Activated CD8-positive, alpha-beta memory T cell treated with anti-CD3 and anti-CD28 coated beads, Interleukin-2, amount 50 U/mL, for 4 hours (primary cell): ENCODE measurements at regions not wholly inside any gene's neighbourhood (a gene's known extent, or its start where the extent isn't known, plus 50 kb on each side); places are given as distances from the start of the nearest gene placed in this dataset.

ENCODE experiments used
- DNase-seq: peaks from one replicate; pipeline ENCODE4 v3.0.0-alpha.2; 2020

DNA sequence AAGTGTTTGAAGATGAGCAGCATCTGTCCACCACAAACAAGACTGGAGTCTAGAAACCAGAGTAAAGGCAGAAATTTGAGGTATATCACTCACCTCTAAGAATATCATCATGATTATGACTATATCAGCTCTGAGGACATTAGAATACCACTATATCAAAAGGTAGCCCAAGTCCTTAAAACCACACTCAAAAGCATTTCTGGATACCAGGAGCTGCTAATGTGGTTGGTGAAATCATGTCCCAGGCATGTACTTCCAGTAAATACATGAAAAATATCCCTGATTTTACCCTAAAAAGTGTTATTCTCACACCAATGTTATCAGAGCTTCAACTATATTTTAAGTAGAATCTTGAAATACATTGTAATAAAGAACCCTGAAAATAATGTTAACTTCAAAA is 136.3 kb upstream of the SMAD1 start:
- DNase-seq, result no peak

DNA sequence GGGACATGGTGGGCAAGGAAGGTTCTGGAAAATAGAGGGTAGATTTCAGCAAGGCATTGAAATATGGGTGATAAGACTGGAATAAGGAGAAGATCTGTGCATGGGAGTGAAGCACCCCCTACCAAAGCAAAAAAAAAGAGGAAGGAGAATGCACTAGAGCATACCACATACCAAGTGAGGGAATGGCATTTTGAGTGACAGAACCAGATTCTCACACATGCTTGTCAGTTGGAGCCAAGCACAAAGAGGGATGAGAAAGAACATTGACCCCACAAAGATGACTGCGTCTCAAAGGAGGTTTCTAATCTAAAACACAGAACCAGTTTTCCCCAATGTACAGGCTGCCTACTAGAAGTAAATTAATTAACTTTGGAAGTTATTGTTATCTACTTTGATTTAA is 140.3 kb upstream of the SMAD1 start:
- DNase-seq, result no peak

DNA sequence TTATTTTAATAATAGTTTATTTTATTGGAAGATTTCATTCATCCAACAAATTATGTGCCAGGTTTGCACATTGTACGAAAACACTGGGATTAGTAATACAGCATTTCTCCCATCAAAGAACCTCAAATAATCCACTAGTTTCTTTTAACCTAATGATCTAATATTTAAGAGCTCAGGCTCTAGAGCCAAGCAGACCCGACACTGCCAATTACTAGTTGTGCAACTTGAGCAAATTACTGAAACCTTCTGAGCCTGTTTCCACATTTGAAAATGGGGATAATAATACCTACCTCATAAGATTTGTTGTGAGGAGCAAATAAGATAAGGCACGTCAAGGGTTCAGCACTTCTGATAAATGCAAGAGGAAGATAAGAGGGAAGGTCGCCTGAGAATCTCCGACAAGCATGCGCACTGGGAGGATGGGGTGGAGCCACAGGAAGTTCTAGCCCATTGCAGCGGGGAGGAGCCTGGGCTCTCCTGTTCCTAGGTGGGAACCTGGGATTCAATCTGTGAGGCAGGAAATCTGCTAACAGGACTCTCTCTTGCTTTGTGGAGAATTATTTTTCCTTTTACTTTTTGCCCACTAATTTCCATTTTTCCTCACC is 141.5 kb upstream of the SMAD1 start:
- DNase-seq, result no peak

DNA sequence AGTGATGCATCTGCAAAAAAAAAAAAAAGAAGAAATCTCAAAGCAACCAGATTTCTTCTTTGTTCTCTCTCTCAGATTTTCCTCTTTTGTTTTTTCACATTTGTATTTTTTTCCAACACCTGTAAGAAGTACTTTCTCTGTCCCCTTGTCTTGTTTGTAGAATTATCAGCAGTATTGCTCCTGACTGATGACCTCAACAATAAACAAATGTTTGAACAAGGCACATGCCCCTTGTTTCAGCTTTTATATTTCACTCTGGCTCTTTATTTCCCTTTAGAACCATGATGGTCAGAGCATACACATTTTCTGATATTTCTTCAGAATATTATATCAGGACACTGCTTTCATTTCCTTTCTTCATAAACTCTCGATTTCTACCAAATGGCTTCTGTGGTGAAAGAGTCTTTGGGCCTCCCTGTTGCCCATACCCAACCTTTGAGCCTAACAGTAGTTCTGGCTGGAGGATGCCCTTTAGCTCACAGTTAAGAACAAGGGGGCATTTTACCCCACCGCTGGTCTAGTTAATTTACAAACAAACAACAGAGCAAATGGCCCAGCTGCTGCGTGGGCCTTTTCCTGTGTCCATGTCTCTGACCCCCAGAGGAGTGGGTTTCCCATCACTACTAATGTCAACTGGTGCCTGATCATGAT is 142.5 kb upstream of the SMAD1 start:
- DNase-seq, result no peak

DNA sequence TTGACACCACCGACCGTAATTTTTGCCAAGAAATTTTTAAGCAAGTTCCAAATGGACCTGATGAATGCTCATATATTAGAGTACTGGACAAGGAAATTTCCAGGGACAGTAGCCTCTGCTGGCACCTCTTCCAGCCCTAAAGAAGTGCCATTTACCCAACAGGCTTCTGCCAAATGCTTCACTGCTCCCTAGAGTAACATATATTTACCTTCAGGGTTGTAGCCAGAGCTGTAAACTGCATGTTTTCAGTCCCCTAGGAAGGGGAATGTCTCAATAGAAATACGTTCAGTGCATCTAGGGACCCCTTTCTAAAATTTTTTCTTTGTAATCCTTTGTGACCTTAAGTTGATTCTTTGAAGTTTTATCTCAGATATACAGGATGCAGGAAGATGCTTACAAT is 143.1 kb upstream of the SMAD1 start:
- no peak for DNase-seq

DNA sequence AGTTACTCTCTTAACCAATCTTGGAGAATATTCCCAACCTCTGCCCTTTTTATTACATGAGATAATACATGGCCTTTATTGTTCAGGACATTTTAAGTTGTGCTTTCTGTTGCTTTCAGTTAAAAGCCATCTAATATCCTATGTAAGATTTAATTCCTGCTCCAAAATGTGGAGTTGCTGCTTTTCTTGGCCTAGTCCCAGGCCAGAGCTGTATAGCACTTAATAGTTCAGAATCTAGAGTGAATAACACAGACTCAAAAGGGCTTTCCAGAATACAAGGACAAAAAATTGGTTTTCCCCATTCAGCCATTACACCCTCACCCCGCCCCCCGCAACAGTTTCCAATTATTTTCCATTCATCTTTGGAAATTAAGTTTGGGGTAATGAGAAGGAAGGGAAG is 144.3 kb upstream of the SMAD1 start:
- no peak for DNase-seq

DNA sequence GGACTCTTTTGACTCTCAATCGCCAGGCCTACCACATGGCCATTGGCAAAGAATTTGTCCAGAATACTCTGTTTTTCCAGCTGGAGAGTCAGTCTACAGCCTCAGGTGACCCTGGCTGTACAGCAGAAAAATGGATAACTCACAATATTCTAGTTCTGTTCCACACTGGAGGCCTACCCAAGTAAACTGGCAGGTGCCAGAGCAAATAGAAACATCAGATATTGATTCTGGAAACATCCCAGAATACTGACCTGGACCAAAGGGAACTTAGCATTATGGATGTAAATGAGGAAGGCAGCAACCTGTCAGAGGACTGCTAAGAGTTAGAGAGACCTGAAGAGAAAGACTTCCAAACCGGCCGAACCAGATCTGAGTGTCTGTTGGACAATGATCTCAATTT is 147.9 kb upstream of the SMAD1 start:
- DNase-seq, result no peak

DNA sequence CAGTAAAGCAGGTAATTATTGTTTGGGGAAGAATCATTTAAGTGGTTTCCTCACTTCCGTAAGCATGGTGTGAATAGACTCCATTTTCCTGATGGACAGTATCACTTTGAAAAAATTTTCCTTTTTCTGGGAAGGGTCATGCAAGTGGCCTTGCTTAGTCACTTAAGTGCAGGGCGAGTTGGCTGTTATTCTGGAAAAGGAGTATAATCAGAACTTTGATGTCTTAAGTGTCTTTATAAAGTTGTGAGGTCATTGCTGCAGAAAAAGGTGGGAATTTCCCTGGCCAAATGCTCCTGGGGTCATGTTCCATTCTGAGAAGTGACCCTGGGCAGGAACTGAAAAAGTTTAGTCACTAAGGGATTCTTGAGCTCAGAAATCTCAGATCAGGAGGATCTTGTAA is 146.1 kb upstream of the OTUD4 start:
- DNase-seq, result no peak

DNA sequence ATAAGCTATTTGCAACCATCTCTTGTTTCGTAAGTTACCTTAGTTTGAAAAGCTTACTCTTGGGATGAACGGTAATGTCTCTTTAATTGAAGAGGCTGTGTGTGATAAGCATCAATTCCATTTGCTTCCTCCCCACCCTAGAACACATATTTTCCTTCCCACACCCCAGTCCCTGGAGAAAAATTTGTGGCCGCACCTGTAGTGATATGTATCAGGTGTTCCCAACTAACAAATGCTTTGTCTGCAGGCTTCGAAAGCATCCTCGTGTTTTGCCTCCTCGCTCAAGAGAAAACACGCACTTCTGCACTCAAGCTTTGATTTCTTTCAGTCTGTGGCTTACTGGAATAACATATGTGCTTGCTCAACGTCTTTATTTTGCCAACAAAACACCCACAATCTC is 143.8 kb upstream of the OTUD4 start:
- no peak for DNase-seq

DNA sequence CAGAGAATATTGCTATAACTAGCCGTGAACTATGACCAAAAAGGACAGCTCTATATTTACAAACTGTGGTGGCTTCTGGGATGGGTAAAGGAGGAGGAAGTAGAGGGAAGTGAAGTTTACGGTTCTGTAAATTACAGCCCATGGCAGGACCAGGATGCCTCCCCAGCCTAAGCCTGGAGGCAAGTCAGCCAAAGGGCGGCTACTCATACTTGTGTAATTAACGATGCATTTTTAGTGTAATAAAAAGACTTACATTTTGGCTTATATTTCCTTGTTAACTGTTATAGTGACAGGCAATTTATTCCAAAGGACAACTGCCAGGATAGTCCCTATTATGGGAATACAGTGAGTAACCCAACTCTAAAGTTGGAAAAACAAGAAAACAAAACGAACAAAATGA is 139.9 kb upstream of the OTUD4 start:
- no peak for DNase-seq

DNA sequence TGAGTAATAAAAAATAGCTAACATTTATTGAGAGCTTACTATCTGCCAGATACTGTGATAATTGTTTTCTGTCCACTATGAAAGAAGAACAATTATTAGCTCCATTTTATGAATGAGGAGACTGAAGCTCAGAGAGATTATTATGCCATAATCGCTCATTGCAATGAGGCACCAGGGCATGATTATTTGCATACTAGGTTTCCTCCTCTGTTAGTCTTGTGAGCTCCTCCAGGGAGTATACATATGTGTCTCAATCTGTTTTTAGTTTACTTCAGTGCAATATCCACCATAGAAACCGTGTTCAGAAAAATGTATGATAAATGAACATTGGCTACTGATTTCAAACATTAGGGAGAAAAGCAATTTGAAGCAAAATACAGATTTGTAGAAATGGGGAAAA is 139.4 kb upstream of the OTUD4 start:
- DNase-seq, result no peak

DNA sequence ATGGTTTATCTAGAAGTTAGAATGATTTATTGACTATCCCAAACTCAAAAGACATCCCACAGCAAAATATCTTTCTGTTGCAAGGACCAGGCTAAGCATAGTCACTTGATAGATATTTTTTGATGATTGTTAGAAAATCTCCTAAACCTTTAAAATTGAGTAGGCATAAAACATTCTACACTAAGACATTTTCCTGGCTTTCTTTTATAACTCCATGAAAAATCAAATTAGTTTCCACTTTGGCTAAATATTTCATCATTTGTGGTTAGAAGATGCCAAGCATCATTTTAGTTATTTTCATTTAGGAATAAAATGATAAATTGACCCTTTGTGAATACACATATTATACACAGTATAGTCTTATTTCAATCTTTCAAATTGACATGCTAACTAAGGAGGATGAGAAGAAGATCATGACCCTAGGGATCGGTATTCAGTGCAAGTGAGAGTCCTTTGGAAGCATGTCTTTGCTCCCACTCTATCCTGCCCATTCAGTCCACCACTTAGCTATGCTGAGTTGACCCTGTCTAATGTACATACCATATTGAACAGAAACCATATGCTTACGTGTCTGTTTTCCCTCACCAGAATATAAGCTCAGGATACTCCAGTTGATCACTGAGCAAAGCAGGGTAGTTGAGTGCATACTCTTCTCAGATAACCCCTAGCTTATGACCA is 136.6 kb upstream of the OTUD4 start:
- no peak for DNase-seq

DNA sequence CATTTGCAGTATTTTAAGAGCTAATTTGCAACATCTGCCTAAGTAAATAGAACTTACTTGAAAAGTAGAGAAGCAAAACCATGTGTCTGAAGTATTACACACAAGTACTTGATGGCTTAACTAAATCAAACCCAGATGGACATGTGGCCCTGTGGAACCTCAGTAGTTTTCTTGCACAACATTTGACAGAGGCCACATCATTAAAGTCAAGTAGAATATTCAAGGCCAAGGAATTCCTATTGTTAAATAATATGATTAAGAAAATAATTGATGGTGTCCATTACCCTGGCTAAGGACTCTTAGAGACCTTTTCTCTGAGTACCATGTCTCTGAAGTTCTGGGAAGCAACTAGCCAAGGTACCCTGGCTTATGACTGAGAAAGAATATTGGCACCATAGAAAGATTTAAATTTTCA is 135.4 kb upstream of the OTUD4 start:
- DNase-seq, result no peak

DNA sequence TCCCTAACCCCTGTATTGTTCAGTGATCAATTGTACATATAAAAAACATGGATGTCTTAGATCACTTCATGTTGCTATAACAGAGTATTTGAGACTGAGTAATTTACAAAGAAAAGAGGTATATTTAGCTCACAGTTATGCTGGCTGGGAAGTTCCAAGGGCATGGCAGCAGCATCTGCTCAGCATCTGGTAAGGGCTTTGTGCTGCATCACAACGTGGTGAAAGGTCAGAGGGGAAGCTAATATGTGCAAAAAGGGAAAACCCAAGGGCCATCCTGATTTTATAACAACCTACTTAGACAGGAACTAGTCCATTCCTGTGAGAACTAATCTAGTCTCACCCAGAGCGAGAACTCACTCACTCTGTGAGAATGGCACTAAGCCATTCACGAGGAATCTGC is 128.2 kb upstream of the OTUD4 start:
- DNase-seq, result no peak

DNA sequence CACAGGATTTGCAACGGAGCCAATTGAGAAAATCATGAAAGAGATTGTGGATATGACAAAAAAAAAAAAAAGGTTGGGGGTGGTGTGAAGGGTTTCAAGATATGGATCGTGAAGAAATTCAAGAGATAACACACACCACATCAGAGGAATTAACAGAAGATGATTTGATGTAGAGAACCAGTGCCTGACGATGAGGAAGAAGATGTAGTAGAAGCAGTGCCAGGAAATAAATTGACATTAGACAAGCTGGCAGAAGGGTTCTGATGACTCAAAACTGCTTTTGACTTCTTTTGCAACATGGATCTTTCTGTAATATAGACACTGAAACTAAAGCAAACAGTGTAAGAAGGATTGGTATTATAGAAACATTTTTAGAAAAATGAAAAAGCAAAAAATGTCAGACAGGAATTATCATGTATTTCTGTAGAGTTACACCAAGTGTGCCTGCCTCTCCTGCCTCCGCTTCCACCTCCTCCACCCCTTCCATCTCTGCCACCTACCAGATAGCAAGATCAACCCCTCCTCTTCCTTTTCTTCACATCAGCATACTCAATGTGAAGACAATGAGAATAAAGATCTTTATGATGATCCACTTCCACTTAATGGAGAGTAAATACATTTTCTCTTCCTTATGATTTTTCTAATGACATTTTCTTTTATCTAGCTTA is 127.5 kb upstream of the OTUD4 start:
- DNase-seq, result no peak

DNA sequence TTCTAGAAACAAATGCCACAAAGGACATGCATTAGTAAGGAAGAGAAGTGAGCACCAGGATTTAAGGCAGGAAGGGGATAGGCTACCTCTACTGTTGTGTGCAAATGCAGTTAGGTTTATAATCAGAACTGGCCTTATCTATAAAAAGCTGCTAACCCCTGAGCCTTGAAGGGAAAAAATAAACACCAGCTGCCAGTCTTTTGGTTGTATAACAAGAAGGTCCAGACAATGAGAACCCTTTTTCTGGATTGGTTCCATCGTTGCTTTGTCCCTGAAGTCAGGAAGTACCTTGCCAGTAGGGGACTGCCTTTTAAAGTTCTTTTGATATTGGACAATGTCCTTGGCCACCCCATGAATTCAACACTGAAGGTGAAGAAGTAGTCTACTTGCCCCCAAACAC is 126.7 kb upstream of the OTUD4 start:
- no peak for DNase-seq

DNA sequence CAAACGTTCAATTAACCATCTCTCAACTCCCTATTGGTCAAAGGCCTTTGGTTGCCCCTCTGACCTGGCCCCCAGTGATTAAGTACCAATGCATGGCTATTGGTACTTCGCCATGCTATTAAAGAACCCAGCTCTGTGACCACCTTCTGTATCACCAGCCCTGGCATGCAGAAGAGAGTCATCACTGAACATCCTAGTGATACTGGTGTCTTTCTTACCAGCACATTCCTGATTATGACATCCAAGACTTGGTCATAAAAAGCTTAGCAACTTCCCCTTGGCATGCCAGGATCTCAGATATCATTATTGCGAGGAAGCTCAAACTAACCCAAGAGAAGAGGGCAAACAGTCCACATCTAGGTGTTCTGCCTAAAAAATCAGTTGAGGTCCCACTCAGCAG is 122.3 kb upstream of the OTUD4 start:
- DNase-seq, result no peak

DNA sequence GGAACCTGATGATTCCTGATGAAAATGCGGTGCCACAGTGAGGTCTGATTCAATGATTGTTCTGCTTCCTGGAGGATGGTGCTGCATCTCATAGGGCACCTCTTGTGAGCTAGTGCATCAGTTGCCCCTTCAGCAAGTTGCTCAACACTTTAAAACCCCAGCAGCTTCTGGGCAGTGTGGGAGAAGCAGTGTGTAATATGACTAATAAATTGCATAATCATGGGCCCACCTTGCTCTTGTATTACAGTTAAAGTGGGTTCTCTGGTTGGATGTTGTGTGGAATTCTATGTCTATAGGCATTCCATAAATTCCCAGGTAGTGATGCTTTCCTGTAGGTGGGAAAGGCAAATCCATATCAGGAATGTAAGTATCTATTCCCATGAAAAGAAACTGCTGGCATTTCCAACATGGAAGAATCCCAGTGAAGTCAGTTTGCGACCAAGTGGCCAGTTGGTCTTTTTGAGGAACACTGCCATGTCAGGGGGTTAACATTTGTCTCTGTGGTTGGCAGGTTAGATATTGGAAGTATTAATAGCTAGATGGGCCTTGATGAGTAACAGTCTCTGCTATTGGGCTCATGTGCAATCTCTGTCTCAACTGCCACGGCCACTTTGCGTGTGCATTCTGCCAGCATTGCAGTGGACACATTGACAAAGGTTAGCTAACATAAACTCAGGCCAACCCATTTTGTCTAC is 121.1 kb upstream of the OTUD4 start:
- no peak for DNase-seq

DNA sequence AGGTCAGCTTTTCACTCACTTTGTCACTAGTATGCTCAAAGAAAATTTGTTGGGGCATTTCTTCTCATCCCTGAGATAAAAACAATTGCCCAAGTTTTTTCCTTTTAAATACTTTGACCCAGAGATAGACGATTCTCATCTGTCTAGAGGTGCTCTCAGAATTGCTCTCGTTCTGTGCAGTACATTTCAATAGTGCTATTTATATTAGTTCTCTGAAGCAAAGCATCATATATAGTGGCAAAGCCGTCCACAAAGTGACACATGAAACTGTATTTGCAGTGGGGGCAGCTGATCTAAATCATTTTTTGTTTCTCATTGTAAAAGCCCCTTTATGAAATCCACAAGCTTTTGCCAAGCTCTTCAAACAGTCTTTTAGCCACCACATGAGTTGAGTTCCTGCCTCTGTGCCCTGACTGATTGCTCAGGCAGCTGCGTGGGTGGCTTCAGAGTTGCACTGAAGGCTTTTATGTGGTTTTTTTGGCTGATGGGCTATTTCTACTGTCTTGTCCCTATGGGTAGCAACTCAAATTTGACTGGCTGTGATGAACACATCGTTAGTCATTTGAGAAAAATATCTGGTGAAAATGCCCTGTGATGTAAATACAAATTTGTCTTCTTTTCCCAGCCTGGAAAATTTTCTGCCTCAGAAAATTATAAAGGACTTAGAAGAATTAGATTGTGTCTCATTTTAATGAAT is 119.1 kb upstream of the OTUD4 start:
- peak; percentile 72 for DNase-seq

DNA sequence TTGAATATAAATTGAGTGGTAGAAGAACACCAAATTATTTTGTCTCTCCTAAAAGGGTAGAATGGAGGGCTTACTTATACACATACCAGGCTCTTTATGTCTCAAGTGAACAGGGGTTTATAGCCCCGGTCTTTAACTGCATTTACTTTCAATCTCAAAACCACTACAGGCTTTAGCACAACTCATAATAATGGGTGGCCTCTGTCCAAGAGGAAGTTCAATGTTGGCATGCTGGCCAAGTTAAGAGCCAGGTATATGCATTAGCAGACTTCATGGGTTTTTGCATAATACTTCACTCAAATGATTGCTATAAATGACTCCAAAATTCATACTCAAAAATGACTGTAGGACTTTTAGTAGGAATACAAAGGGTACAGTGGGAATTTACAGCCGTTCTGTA is 118.5 kb upstream of the OTUD4 start:
- DNase-seq, result no peak

DNA sequence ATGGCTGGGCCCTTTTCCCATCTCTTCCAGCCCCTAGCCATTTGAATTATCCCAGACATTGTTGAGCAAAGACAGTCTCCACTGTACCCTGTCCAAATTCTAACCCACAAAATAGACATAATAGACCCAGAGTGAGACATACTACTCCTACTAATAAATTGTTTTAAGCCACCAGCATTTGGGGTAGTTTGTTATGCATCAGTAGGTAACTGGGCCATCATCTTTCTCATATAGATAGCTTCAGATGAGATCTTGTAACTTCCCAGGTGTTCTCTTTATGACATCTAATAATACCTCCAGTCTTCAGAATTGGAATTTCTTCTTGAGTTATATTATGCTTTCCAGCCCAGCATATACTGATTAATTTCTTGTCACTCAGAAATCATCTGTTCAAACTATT is 117.2 kb upstream of the OTUD4 start:
- no peak for DNase-seq

DNA sequence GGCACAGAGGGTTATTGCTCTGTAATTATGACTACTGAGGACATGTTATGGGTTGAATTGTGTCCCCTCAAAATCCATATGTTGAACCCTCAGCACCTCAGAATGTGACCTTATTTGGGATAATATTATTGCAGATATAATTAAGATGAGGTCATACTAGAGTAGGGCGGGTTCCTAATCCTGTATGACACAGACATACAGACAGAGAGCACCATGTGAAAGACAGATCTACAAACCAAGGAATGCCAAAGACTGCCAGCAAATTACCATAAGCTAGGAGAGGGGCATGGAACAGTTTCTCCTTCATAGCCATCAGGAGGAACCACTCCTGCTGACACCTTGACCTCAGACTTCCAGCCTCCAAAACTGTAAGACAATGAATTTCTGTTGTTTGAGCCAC is 115.2 kb upstream of the OTUD4 start:
- no peak for DNase-seq

DNA sequence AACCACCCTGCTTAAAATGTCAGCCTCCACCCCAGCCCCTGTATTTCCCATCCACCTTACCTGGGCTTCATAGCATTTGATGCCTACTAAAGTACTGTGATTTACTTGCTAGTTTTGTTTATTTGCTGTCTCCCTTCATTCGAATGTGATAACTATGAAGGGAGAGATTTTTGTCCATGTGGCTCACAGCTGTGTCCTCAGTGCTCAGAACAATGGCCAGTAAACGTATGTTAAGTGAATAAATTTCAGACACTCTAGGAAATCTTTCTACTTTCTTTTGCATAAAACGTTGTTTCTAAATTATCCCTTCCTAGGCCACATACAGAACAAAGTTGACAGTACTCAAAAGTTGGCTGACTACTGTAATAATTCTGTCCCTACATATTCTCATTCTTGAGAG is 114.7 kb upstream of the OTUD4 start:
- DNase-seq, result no peak
